ENCODE measurements at regions not wholly inside any gene's neighbourhood (a gene's known extent, or its start where the extent isn't known, plus 50 kb on each side); places are given as distances from the start of the nearest gene placed in this dataset.
A peak's percentile ranks its signal among the peaks of the same experiment; 100 is the strongest.
"Not testable (repeated sequence)": the region's sequence is repeated elsewhere in the genome, so short reads cannot be mapped to it uniquely, and the experiment has no call there.

DNA sequence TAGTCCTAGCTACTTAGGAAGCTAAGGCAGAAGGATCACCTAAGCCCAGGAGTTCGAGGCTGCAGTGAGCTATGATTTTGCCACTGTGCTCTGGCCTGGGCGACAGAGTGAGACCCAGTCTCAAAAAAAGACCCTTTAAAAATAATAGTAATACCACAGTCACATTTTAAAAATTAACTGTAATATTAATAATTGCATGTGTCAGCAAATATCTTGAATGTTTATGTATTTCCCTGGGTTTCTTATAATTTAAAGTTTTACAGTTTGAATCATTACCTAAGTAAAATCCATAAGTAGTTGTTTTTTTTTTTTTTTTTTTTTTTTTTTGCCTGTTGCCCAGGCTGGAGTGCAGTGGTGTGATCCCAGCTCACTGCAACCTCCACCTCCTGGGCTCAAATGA is 69.2 kb downstream of the LYZL2 start:
- no peak for DNase-seq (ENCODE audit: low spot score)

DNA sequence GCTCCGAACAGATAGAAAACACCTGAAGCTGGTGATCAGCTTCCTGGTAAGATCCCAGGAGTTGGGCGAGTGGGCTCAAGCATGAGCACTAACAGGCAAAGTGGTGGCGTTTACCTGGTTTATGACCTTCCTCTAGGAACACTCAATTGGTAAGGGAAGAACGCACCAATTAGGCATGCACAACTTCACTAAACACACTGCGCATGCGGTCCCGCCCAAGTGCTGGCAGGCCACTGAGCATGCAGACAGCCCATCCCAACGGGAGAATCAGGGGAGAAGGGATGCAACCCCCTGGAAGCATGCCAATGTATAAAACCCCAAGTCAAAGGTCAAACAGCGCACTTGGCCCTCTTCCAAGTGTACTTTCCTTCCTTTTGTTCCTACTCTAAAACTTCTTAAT is 70.4 kb downstream of the LYZL2 start:
- DNase-seq (ENCODE audit: low spot score), result no peak

DNA sequence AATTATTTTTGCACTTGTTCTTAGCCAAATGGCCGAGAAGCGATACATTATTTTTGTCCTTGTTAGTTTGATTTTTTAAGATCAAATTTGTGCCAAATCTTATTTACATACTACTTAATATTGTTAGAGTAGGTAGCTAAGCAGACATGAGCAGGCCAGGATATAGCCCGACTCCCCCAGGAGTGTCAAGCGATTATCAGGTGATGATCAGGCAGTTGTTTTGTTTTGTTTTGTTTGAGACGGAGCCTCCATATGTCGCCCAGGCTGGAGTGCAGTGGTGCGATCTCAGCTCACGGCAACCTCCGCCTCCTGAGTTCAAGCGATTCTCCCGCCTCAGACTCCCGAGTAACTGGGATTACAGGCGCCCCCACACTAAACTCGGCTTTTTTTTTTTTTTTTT is 71.1 kb downstream of the LYZL2 start:
- no peak for DNase-seq (ENCODE audit: low spot score)

DNA sequence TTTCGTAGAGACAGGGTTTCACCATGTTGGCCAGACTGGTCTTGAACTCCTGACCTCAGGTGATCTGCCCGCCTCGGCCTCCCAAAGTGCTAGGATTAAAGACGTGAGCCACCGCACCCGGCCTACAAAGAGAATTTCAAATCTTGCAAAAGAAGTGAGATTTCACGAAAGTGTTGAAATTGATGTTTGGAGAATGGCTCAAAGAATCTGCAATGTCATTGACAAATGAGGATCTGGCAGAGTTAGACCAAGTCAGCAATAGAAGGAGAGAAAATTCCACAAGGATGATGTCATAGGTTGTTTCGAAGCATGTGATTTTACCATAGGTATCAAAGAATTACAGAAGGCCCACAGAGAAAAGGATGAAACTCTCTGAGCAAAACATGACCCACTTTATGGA is 71.7 kb downstream of the LYZL2 start:
- no peak for DNase-seq (ENCODE audit: low spot score)

DNA sequence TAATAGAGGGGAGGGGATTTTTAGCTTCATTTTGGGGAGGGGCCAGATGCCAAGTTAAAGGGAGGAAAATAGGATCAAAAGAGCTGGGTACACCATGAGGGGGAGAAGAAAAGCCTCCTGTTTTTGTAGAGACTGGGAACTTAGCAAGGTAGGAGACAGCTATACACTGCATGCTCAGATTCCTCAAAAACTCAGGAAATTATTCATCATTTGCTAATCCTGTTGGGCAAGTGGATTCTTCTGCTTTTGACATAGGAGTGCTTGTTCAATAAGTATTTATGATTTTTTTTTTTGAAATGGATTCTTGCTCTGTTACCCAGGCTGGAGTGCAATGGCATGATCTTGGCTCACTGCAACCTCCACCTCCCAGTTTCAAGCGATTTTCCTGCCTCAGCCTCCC is 73.4 kb downstream of the LYZL2 start:
- DNase-seq (ENCODE audit: low spot score), result no peak

DNA sequence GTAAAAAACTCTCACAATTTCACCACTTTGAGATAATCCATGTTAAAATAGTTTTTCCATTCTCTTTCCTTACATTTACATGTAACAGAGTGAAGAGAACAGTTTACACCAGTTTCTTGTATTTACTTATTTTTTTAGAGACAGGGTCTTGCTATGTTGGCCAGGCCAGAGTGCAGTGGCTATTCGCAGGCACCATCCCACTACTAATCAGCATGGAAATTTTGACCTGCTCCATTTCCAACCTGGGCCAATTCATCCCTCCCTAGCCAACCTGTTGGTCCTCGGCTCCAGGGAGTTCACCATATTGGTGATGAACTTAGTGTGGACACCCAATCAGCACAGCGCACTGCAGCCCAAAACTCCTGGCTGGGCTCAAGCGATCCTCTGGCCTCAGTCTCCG is 74.1 kb downstream of the LYZL2 start:
- DNase-seq (ENCODE audit: low spot score), result no peak

DNA sequence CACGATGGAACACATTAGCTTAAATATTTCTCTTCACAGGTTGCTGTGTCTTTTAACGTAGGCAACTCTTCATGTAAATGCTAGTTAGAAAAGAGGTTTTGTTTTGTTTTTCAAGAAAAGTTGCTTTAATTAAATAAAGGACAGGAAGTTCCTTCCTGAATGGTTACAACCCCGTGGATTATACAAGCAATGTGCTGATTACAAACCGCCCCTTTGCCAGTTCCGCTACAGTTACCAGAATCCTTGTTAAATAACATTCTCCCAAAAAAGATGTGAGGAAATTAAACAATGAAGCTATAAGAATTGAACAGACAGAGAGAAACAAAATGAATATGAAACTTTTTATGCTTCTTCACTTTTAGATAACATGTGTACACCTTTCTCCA is 75.1 kb downstream of the LYZL2 start:
- no peak for DNase-seq (ENCODE audit: low spot score)

DNA sequence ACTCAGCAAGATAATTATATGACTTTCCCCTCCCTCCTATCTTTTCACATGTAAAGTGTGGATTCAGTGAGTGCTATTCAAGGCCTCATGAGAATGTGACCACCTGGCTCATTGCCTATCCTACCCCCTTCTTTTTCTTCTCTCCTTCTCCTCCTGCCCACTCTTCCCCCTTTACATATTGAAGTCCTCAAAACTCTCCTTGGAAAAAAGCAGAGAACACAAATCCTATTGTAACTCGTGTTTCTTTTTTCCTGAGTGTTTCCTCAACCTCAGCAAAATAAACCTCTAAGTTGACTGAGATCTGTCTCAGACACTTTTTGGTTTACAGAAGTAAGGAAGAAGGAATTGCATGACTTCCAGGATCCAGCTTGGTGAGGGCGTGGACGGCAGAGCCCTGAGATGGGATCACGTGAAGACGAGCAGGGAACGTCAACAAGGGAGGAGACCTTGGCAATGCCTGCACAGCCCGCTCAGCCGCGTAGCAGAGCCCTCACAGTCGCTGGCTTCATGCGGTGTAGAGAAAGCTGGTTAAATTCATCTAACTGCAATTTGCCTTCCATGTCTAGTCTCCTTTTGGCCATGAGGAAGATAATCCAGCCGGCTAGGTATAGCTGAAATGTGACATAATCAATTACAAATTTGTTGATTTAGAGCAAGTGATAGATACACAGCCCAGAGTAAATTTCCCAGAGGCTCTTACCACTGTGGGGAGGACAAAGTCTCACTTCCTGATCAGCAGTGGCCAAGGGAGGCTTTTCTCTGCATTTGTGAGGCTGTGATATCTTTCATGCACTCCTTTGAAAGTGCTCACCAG is 75.7 kb downstream of the LYZL2 start:
- no peak for DNase-seq (ENCODE audit: low spot score)

- no peak for DNase-seq (ENCODE audit: low spot score)
These were observed 76.4 kb downstream of the LYZL2 start for GRCh38 chr10:30553018-30553625.

DNA sequence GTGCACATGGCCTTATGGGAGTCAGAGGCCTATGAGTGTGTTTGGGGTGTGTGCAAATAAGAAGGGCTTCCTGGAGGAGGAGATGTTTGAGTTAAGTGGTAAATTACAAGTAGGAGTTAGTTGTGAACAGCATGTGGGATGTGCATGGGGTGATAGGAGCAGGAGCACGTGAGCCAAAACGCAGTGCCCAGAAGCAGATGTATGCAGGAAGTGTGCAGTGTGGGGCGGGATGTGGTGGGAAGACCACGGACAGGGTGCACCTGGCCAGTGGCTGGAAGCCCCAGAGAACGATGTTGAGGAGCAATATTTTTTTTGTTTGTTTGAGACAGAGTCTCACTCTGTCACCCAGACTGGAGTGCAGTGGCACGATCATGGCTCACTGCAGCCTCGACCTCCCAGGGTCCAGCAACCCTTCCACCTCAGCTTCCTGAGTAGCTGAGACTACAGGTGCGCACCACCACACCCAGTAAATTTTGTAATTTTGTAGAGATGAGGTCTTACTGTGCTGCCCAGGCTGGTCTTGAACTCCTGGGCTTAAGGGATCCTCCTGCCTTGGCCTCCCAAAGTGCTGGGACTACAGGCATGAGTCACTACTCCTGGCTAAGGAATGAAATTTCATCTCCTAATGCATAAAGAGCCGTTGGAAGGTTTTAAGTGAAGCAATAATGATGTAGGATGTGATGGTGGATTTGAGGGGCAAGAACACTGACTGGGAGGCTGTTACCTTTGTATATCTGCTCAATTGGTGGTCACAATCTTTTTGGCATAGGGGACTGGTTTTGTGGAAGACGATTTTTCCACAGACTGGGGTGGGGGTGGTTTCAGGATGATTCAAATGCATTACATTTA is 78.4 kb downstream of the LYZL2 start:
- no peak for DNase-seq (ENCODE audit: low spot score)

DNA sequence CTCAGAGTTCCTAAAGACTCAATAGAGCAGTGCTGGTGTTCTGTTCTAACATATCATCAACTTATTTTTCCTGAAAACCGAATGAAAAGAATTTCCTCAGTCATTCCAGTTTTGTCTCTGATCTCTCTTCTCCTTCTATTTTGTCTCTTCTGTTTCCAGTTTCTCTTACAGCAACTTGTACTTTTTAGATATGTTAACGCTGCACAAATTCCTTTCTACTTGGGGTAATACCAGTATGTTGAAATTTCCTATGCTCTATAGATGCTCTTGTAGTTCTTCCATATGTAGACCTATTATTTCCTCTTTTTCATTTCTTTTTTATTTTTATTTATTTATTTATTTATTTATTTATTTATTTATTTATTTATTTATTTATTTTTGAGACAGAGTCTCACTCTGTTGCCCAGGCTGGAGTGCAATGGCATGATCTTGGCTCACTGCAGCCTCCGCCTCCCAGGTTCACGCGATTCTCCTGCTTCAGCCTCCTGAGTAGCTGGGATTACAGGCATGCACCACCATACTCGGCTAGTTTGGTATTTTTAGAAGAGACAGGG is 80.3 kb downstream of the LYZL2 start:
- DNase-seq (ENCODE audit: low spot score), result not testable (repeated sequence)

DNA sequence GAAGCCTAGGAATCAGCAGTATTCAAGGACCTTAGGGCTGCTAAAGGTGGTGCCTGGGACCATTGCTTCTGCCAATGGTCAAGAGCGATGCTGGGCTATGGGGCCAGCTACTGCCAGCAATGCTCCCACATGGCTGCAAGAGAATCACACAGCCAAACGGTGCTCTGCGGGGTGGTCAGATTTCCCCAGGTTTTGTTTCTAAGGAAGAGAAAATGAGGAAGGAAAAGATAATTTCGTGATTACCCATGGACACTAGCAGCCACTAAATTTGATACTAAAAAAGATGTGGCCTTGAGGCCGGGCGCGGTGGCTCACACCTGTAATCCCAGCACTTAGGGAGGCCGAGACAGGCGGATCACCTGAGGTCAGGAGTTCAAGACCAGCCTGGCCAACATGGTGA is 83.0 kb downstream of the LYZL2 start:
- no peak for DNase-seq (ENCODE audit: low spot score)

- no peak for DNase-seq (ENCODE audit: low spot score)
These were observed 86.7 kb downstream of the LYZL2 start for GRCh38 chr10:30542895-30543288.

GRCh38 chr10:30542001-30542894 is 87.3 kb downstream of the LYZL2 start:
- DNase-seq (ENCODE audit: low spot score), result no peak

DNA sequence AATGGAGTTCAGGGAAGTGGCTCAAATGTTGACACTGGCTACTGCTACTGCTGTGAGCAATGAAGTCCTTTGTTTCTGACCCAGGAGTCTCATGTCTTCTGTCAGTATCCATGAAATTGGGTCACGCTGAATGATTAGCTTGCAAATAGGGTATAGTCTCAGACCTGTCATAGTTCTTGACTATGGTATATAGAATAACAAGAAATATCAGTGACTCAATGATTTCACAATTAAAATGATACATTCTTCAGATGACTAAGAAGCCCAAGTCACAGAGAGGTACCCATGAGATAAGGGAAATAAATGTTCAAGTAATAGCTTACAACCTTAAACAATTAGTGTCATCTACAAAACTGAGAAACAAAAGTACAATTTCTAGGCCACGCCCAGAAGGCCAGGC is 89.3 kb downstream of the LYZL2 start:
- no peak for DNase-seq (ENCODE audit: low spot score)

DNA sequence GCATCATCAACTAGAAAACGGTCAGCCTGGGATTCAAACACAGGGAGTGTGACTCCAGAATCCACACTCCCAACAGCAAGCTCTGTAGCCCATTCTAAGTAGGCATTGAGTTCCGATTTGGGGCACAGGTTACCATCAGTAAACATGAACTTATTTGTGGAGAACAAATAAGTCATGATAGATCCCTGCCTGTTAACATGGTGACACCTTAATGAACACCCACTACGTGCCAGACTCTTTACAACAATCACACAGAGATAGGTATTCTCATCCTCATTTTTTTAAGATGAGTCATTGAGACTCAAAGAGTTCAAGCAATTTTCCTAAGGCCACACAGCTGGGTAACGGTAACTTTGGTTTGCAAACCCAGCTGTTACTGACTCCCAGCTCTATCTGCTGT is 91.5 kb downstream of the LYZL2 start:
- no peak for DNase-seq (ENCODE audit: low spot score)

DNA sequence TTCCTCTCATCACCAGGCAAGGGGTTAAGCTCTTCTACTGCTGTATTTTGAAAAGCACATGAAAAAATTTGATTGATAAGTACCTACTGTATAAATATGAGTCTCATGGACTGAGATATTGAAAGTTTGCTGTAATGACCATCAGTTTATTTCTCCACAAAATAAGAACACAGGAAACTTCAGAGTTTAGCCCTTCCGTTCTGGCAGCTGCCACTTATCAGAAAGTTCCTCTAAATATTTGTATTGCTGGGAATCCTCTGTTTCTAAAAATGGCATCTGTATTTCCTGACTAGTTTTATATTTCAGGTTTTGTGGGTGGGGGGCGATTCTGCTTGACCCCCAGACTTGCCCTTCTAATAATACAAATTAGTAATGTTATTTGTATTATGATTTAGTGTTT is 92.0 kb downstream of the LYZL2 start:
- DNase-seq (ENCODE audit: low spot score), result no peak

DNA sequence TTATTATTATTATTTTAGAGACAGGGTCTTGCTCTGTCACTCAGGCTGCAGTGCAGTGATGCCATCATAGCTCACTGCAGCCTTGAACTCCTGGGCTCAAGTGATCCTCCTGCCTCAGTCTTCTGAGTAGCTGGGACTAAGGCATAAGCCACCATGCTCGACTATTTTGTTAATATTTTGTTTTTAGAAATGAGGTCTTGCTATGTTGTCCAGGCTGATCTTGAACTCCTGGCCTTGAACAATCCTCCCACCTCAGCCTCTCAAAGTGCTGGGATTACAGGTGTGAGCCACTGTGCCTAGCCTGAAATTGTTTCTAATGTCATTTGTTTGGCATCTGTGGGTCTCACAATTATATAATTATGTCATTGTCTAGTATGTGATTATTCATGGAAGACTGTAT is 92.4 kb downstream of the LYZL2 start:
- DNase-seq (ENCODE audit: low spot score), result not testable (repeated sequence)

GRCh38 chr10:30536578-30536977 is 93.0 kb downstream of the LYZL2 start:
- DNase-seq (ENCODE audit: low spot score), result no peak

DNA sequence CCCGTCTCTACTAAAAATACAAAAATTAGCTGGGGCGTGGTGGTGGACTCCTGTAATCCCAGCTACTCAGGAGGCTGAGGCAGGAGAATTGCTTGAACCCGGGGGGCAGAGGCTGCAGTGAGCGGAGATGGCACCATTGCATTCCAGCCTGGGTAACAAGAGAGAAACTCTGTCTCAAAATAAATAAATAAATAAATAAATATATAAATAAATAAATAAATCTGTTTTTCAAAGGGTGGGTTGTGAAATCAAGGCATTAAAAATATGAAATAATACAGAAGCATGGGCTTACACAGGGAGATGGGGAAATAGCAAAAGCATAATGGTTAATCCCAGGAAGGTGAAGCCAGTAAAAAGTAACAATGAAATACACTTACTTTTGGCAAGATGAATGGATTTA is 93.9 kb downstream of the LYZL2 start:
- no peak for DNase-seq (ENCODE audit: low spot score)

GRCh38 chr10:30534465-30535144 is 94.9 kb downstream of the LYZL2 start:
- DNase-seq (ENCODE audit: low spot score), result peak; percentile 83
